ENCODE measurements at regions not wholly inside any gene's neighbourhood (a gene's known extent, or its start where the extent isn't known, plus 50 kb on each side); places are given as distances from the start of the nearest gene placed in this dataset.

GRCh38 chr12:97300431-97300830, 162.2 kb upstream of the RMST start (continued):
- TF ChIP-seq ZNF17 (CRISPR knock-in tag; IDR thresholded peaks at IDR 0.05): no peak

- no TSS peak for BruUV-seq (replicated peaks)
- no peak for DNase-seq (ENCODE audit: low spot score)
- ChIA-PET CTCF (ENCODE audit: low intra/inter-chr PET ratio, low total read pairs) (no interaction called here), POLR2A (no interaction called here)
- ATAC-seq: no peak
- TF ChIP-seq NFATC3 (CRISPR knock-in tag; IDR thresholded peaks at IDR 0.05) (no peak), ZBTB7A (CRISPR knock-in tag; IDR thresholded peaks at IDR 0.05) (no peak)
- Histone ChIP-seq H3K9ac (ENCODE audit: insufficient read depth, low read depth, low read length) (no peak overlapping the region), H3K36me3 (replicated peaks in 1 of 2; ENCODE audit: control insufficient read depth in 1 of 2, insufficient read depth in 2 of 2, low read length in 2 of 2) (no peaks in the 10 kb centered on the region), H3K79me2 (ENCODE audit: insufficient read depth, low read length) (no peaks in the 10 kb centered on the region), H3K27me3 (ENCODE audit: control insufficient read depth in 1 of 2, insufficient read depth in 2 of 2, low read length in 2 of 2) (no peaks in the 10 kb centered on the region), H3K4me2 (ENCODE audit: low read depth, low read length) (no peak overlapping the region), H2AFZ (ENCODE audit: low read length) (no peak overlapping the region), H3K4me3 (replicated peaks in 1 of 3; ENCODE audit: insufficient read depth in 1 of 3, low read depth in 2 of 3, low read length in 3 of 3) (no peak overlapping the region), H3K4me1 (ENCODE audit: insufficient read depth, low read length) (peaks cover 16% of the 10 kb centered on the region), H3K27ac (ENCODE audit: extremely low read length, insufficient read depth, low read length) (no peak overlapping the region), H4K20me1 (ENCODE audit: insufficient read depth, low read length) (no peaks in the 10 kb centered on the region), H3K9me3 (ENCODE audit: low read length) (no peaks in the 10 kb centered on the region; the same call in 1 of the 2 replicates)
- in situ Hi-C loops (cut with HindIII; ENCODE audit: extremely low pct_ligation_motif_present, low pct_unique_long_range_greater_than_20kb) (loop anchor here (10.0 to 25.0 kb wide), 2 partner anchors 316 to 714 kb away; no protein-coding TSS in a partner anchor), intact Hi-C loops (cut with micrococcal nuclease; ENCODE audit: unreplicated experiment) (no loop called here)
- FAIRE-seq: no peak
- WGBS (ENCODE audit: low lambda C conversion rate): 13% methylated on average over 1 of the region's 1 CpG
These were observed 161.7 kb upstream of the RMST start for GRCh38 chr12:97300891-97301290.

GRCh38 chr12:97301576-97301975, 161.0 kb upstream of the RMST start:
- Histone ChIP-seq H3K27me3 (ENCODE audit: control insufficient read depth in 1 of 2, insufficient read depth in 2 of 2, low read length in 2 of 2) (no peaks in the 10 kb centered on the region), H3K36me3 (replicated peaks in 1 of 2; ENCODE audit: control insufficient read depth in 1 of 2, insufficient read depth in 2 of 2, low read length in 2 of 2) (no peaks in the 10 kb centered on the region), H3K4me2 (ENCODE audit: low read depth, low read length) (no peak overlapping the region), H4K20me1 (ENCODE audit: insufficient read depth, low read length) (no peaks in the 10 kb centered on the region), H2AFZ (ENCODE audit: low read length) (no peak overlapping the region), H3K79me2 (ENCODE audit: insufficient read depth, low read length) (no peaks in the 10 kb centered on the region), H3K9me3 (ENCODE audit: low read length) (no peaks in the 10 kb centered on the region), H3K4me3 (replicated peaks in 1 of 3; ENCODE audit: insufficient read depth in 1 of 3, low read depth in 2 of 3, low read length in 3 of 3) (no peak overlapping the region), H3K27ac (ENCODE audit: extremely low read length, insufficient read depth, low read length) (no peak overlapping the region), H3K9ac (ENCODE audit: insufficient read depth, low read depth, low read length) (no peak overlapping the region), H3K4me1 (ENCODE audit: insufficient read depth, low read length) (peaks cover 16% of the 10 kb centered on the region)
- FAIRE-seq (no peak), ATAC-seq (no peak), DNase-seq (ENCODE audit: low spot score) (no peak)
- CTCF ChIA-PET (ENCODE audit: low intra/inter-chr PET ratio, low total read pairs): no interaction called here
- 18% methylated on average over 3 of the region's 3 CpGs for WGBS (ENCODE audit: low lambda C conversion rate)
- intact Hi-C loops (cut with micrococcal nuclease; ENCODE audit: unreplicated experiment) (no loop called here), in situ Hi-C loops (cut with HindIII; ENCODE audit: extremely low pct_ligation_motif_present, low pct_unique_long_range_greater_than_20kb) (loop anchor here (10.0 to 25.0 kb wide), 2 partner anchors 317 to 714 kb away; no protein-coding TSS in a partner anchor)
- no TSS peak for BruUV-seq (replicated peaks)
- POLR2A ChIA-PET: no interaction called here
- TF ChIP-seq RARA (CRISPR knock-in tag; IDR thresholded peaks at IDR 0.05) (no peak), DRAP1 (CRISPR knock-in tag; IDR thresholded peaks at IDR 0.05) (no peak), FOXO4 (CRISPR knock-in tag; conservative IDR thresholded peaks at IDR 0.05) (0 out of 2 replicates have a peak, but pooled peaks have one; percentile 54), SETDB1 (CRISPR knock-in tag; IDR thresholded peaks at IDR 0.05; ENCODE audit: borderline replicate concordance) (no peak), ZNF512 (CRISPR knock-in tag; IDR thresholded peaks at IDR 0.05) (no peak)
